Transverse colon (tissue), 4 donors: ENCODE measurements at regions not wholly inside any gene's neighbourhood (a gene's known extent, or its start where the extent isn't known, plus 50 kb on each side); places are given as distances from the start of the nearest gene placed in this dataset.

ENCODE experiments used
- POLR2A ChIP-seq: fragments of 450-650 bp; IDR thresholded peaks from one replicate; pipeline ENCODE4 v1.6.1; 2016; ENCODE audit warnings: antibody characterized with exemption, mild to moderate bottlenecking, moderate library complexity
- POLR2AphosphoS5 ChIP-seq, 3 donors: sonication (generic); formaldehyde crosslinking; IDR thresholded peaks; one replicate each; pipeline ENCODE4 v1.6.1; 2016; ENCODE audit warnings: antibody characterized with exemption in 3 of 3
- TF ChIP-seq, protein P1 (sequence below), 5 experiments: fragments of 200-600 bp in 3 of 5; fragments of 450-650 bp in 2 of 5; sonication (generic) in 3 of 5; IDR thresholded peaks; 1 replicate in 2 of 5; 2 replicates in 3 of 5; pipeline ENCODE4 v1.5.1; 2016 to 2017; ENCODE audit warnings: antibody characterized with exemption in 5 of 5, inconsistent platforms in 3 of 5, mild to moderate bottlenecking in 2 of 5, moderate library complexity in 1 of 5

- TF ChIP-seq, protein P1, sequence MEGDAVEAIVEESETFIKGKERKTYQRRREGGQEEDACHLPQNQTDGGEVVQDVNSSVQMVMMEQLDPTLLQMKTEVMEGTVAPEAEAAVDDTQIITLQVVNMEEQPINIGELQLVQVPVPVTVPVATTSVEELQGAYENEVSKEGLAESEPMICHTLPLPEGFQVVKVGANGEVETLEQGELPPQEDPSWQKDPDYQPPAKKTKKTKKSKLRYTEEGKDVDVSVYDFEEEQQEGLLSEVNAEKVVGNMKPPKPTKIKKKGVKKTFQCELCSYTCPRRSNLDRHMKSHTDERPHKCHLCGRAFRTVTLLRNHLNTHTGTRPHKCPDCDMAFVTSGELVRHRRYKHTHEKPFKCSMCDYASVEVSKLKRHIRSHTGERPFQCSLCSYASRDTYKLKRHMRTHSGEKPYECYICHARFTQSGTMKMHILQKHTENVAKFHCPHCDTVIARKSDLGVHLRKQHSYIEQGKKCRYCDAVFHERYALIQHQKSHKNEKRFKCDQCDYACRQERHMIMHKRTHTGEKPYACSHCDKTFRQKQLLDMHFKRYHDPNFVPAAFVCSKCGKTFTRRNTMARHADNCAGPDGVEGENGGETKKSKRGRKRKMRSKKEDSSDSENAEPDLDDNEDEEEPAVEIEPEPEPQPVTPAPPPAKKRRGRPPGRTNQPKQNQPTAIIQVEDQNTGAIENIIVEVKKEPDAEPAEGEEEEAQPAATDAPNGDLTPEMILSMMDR (IDR thresholded peaks at IDR 0.05): no peak
- no peak for TF ChIP-seq POLR2A
- TF ChIP-seq POLR2AphosphoS5 (IDR thresholded peaks at IDR 0.05): no peak
These were observed 337.1 kb downstream of the MAF start for GRCh38 chr16:79263425-79263824.
